KMS-11 (cell line): ENCODE measurements at regions not wholly inside any gene's neighbourhood (a gene's known extent, or its start where the extent isn't known, plus 50 kb on each side); places are given as distances from the start of the nearest gene placed in this dataset.

ENCODE experiments used
- H2AFZ ChIP-seq: fragments of 200-600 bp; sonication (generic); 2 replicates; pipeline ENCODE4 v1.6.1; 2016; ENCODE audit warnings: antibody characterized with exemption, mixed run types, low read depth
- H3K27ac ChIP-seq: fragments of 200-600 bp; sonication (generic); 2 replicates; pipeline ENCODE4 v1.6.1; 2016; ENCODE audit warnings: mild to moderate bottlenecking, mixed run types
- H3K27me3 ChIP-seq: fragments of 200-600 bp; sonication (generic); 2 replicates; pipeline ENCODE4 v1.6.1; 2017; ENCODE audit warnings: mild to moderate bottlenecking, low read depth, mixed run types, moderate library complexity; ENCODE audit not compliant: insufficient read depth
- H3K36me3 ChIP-seq: fragments of 200-600 bp; sonication (generic); 2 replicates; pipeline ENCODE4 v1.6.1; 2017; ENCODE audit warnings: mild to moderate bottlenecking, mixed run types; ENCODE audit not compliant: insufficient read depth
- H3K4me1 ChIP-seq: fragments of 200-600 bp; sonication (generic); 2 replicates; pipeline ENCODE4 v1.6.1; 2016; ENCODE audit warnings: mild to moderate bottlenecking, low read depth, mixed run types; ENCODE audit not compliant: poor library complexity, severe bottlenecking
- H3K4me2 ChIP-seq: fragments of 200-600 bp; sonication (generic); 2 replicates; pipeline ENCODE4 v1.7.0; 2016; ENCODE audit warnings: mild to moderate bottlenecking, mixed run types
- H3K4me3 ChIP-seq: fragments of 200-600 bp; sonication (generic); IDR thresholded peaks from 2 replicates; pipeline ENCODE4 v1.6.1; 2017; ENCODE audit warnings: low read depth, low read length, mixed read lengths; ENCODE audit not compliant: insufficient read depth
- H3K79me2 ChIP-seq: fragments of 200-600 bp; sonication (generic); 2 replicates; pipeline ENCODE4 v1.6.1; 2016; ENCODE audit warnings: low read depth, mixed run types; ENCODE audit not compliant: insufficient read depth
- H3K9ac ChIP-seq: fragments of 200-600 bp; sonication (generic); 2 replicates; pipeline ENCODE4 v1.6.1; 2016; ENCODE audit warnings: mild to moderate bottlenecking, mixed run types
- H4K20me1 ChIP-seq: fragments of 200-600 bp; sonication (generic); 2 replicates; pipeline ENCODE4 v1.6.1; 2016; ENCODE audit warnings: mild to moderate bottlenecking, mixed run types; ENCODE audit not compliant: insufficient read depth
- TF ChIP-seq, protein P1 (sequence below): fragments of 200-600 bp; sonication (generic); conservative IDR thresholded peaks from 2 replicates; pipeline ENCODE4 v1.6.1; 2017; ENCODE audit warnings: low read depth, mild to moderate bottlenecking, antibody characterized with exemption, low read length, moderate library complexity, mixed read lengths

DNA sequence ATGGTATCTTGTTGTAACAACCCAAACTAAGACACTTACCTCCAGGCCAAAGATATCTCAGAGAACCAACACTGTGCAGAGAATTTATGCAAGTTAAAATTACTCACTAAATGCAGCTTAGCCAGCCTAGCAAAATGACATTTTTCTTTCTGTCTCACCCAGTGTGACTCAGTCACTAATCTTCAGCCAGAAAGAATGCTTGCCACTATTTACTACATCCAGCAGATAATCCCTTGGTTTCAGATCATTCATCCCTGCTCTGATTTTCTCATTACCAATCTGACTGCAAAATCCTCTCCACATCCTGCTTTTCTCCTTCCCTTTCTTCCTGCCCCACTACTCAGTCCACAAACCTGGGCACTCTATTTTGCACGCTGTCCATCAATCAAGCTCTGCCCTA is 93.5 kb upstream of the NEBL start:
- H2AFZ ChIP-seq = no peak overlapping the region
- H3K9ac ChIP-seq = no peak overlapping the region
- TF ChIP-seq, protein P1, sequence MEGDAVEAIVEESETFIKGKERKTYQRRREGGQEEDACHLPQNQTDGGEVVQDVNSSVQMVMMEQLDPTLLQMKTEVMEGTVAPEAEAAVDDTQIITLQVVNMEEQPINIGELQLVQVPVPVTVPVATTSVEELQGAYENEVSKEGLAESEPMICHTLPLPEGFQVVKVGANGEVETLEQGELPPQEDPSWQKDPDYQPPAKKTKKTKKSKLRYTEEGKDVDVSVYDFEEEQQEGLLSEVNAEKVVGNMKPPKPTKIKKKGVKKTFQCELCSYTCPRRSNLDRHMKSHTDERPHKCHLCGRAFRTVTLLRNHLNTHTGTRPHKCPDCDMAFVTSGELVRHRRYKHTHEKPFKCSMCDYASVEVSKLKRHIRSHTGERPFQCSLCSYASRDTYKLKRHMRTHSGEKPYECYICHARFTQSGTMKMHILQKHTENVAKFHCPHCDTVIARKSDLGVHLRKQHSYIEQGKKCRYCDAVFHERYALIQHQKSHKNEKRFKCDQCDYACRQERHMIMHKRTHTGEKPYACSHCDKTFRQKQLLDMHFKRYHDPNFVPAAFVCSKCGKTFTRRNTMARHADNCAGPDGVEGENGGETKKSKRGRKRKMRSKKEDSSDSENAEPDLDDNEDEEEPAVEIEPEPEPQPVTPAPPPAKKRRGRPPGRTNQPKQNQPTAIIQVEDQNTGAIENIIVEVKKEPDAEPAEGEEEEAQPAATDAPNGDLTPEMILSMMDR = no peak
- no peaks in the 10 kb centered on the region for H4K20me1 ChIP-seq
- no peaks in the 10 kb centered on the region for H3K4me1 ChIP-seq
- H3K4me3 ChIP-seq = no peak overlapping the region
- H3K79me2 ChIP-seq = no peaks in the 10 kb centered on the region
- no peaks in the 10 kb centered on the region for H3K27me3 ChIP-seq
- no peaks in the 10 kb centered on the region for H3K36me3 ChIP-seq
- no peak overlapping the region for H3K27ac ChIP-seq
- no peak overlapping the region for H3K4me2 ChIP-seq

DNA sequence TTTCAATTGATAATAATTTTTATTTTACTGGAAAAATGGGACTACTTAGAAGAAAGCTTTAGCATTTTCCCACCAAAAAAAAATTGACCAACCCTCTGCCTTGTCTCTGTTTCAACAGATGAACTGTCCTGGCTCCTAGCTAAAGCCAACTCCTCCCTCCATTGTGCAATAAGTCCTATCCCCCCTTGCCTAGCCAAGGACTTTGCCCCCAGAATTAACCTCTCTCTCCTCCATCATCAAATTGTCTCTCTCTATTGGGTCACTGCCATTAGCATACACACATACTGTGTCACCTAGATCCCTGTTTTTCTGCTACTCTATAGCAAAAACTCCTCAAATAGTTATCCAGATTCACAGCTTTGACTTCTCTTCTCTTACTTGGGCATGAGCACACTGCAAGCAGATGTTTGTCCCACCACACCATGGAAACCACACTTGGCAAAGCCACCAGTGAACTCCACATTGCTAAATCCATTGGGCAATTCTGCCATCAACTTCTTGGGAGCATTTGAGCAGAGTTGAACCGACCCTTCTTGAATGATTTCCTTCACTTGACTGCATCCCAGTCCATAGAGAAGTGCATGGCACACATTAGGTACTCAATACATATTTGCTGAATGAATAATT is 91.4 kb upstream of the NEBL start:
- Histone ChIP-seq H3K4me3 (no peak overlapping the region), H3K79me2 (no peaks in the 10 kb centered on the region)

DNA sequence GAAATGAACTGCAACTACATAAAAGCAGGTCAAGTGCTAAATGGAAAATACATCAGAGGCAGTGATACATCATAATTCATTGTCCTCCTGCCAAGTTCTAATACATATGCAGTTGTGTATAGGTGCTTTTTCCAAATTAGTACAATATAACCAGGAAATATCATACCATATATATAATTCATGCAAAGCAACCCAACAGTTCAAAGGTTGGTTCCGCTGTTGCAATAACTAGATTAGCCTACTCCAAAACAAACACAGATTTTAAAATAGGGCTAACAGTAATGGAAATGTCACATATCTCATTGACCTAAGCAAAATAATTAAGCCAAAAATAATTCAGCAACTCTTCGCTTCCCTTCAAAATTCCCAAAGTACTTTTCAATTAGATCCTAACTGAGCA is 88.9 kb upstream of the NEBL start:
- H3K36me3 ChIP-seq = no peaks in the 10 kb centered on the region
- H3K4me3 ChIP-seq = no peak overlapping the region
- H3K27me3 ChIP-seq = no peaks in the 10 kb centered on the region
- H3K27ac ChIP-seq = no peak overlapping the region
- no peaks in the 10 kb centered on the region for H4K20me1 ChIP-seq
- no peak overlapping the region for H3K9ac ChIP-seq
- H2AFZ ChIP-seq = no peak overlapping the region
- H3K4me1 ChIP-seq = no peaks in the 10 kb centered on the region
- TF ChIP-seq, protein P1 = no peak
- no peak overlapping the region for H3K4me2 ChIP-seq
- no peaks in the 10 kb centered on the region for H3K79me2 ChIP-seq

More for the DNA sequence above, 91.4 kb upstream of the NEBL start:
- Histone ChIP-seq H3K4me2 (no peak overlapping the region), H3K36me3 (no peaks in the 10 kb centered on the region), H3K9ac (no peak overlapping the region), H4K20me1 (no peaks in the 10 kb centered on the region), H2AFZ (no peak overlapping the region), H3K27me3 (no peaks in the 10 kb centered on the region), H3K27ac (no peak overlapping the region), H3K4me1 (no peaks in the 10 kb centered on the region)
- TF ChIP-seq, protein P1 = no peak

DNA sequence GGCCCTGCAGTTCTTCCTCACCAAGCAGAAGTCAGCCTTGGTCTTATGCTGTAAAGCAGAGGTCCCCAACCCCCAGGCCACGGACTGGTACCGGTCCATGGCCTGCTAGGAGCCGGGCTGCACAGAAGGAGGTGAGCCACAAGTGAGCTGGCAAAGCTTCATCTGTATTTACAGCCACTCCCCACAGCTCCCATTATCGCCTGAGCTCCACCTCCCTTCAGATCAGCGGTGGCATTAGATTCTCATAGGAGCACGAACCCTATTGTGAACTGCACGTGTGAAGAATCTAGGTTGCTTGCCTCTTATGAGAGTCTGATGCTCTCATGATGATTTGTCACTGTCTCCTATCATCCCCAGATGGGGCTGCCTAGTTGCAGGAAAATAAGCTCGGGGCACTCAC is 87.6 kb upstream of the NEBL start:
- Histone ChIP-seq H3K27me3 (no peaks in the 10 kb centered on the region), H3K9ac (no peak overlapping the region), H4K20me1 (no peaks in the 10 kb centered on the region), H2AFZ (no peak overlapping the region), H3K36me3 (no peaks in the 10 kb centered on the region), H3K79me2 (no peaks in the 10 kb centered on the region), H3K27ac (no peak overlapping the region), H3K4me1 (no peaks in the 10 kb centered on the region), H3K4me2 (no peak overlapping the region), H3K4me3 (no peak overlapping the region)
- TF ChIP-seq, protein P1 = no peak
